SK-N-SH treated with all-trans-retinoic acid at 6 μM for 48 hours (cell line): ENCODE measurements at regions not wholly inside any gene's neighbourhood (a gene's known extent, or its start where the extent isn't known, plus 50 kb on each side); places are given as distances from the start of the nearest gene placed in this dataset.

Experiments used
- ATAC-seq: fragments of 200-7000 bp; cut with Tn5 transposase; 3 replicates; pipeline ENCODE4 v1.9.1; 2020; ENCODE audit warnings: mild to moderate bottlenecking, moderate library complexity
- ARNTL ChIP-seq: fragments of 450-650 bp; formaldehyde crosslinking; IDR thresholded peaks from 2 replicates; pipeline ENCODE4 v1.5.0; 2020; ENCODE audit warnings: low read depth, mild to moderate bottlenecking, moderate library complexity, borderline replicate concordance
- BACH2 ChIP-seq: fragments of 250-450 bp; sonication (Bioruptor Pico); IDR thresholded peaks from 2 replicates; pipeline ENCODE4 v1.9.0; 2021; ENCODE audit warnings: mild to moderate bottlenecking, borderline replicate concordance
- ESRRG ChIP-seq: fragments of 250-450 bp; sonication (Bioruptor Pico); IDR thresholded peaks from 2 replicates; pipeline ENCODE4 v1.6.1; 2021; ENCODE audit warnings: mild to moderate bottlenecking
- GLIS3 ChIP-seq: fragments of 250-450 bp; sonication (Bioruptor Pico); IDR thresholded peaks from 2 replicates; pipeline ENCODE4 v1.5.0; 2020; ENCODE audit warnings: mild to moderate bottlenecking, moderate library complexity
- ISL1 ChIP-seq: fragments of 250-450 bp; sonication (Bioruptor Pico); IDR thresholded peaks from 2 replicates; pipeline ENCODE4 v2.1.2; 2022; ENCODE audit warnings: mild to moderate bottlenecking, moderate library complexity
- OSR1 ChIP-seq: fragments of 250-450 bp; sonication (Bioruptor Pico); IDR thresholded peaks from 2 replicates; pipeline ENCODE4 v1.8.0; 2022; ENCODE audit warnings: moderate library complexity, mild to moderate bottlenecking, inconsistent platforms
- PPARA ChIP-seq: fragments of 250-450 bp; sonication (Bioruptor Pico); IDR thresholded peaks from 2 replicates; pipeline ENCODE4 v1.5.0; 2020; ENCODE audit warnings: mild to moderate bottlenecking, borderline replicate concordance
- RARB ChIP-seq: fragments of 250-450 bp; sonication (Bioruptor Pico); IDR thresholded peaks from 2 replicates; pipeline ENCODE4 v1.8.0; 2021; ENCODE audit warnings: mild to moderate bottlenecking, moderate library complexity
- SNAI2 ChIP-seq: fragments of 250-450 bp; sonication (Bioruptor Pico); IDR thresholded peaks from 2 replicates; pipeline ENCODE4 v1.5.0; 2020; ENCODE audit warnings: mild to moderate bottlenecking, moderate library complexity
- TCF4 ChIP-seq: fragments of 250-450 bp; sonication (Bioruptor Pico); IDR thresholded peaks from 2 replicates; pipeline ENCODE4 v1.8.0; 2021; ENCODE audit warnings: mild to moderate bottlenecking, moderate library complexity, borderline replicate concordance
- TOX ChIP-seq: fragments of 250-450 bp; sonication (Bioruptor Pico); IDR thresholded peaks from 2 replicates; pipeline ENCODE4 v1.8.0; 2021; ENCODE audit warnings: mild to moderate bottlenecking, moderate library complexity, borderline replicate concordance
- ZC3H10 ChIP-seq: fragments of 250-450 bp; sonication (Bioruptor Pico); IDR thresholded peaks from 2 replicates; pipeline ENCODE4 v1.5.1; 2021; ENCODE audit warnings: mild to moderate bottlenecking, moderate library complexity
- ZFP3 ChIP-seq: fragments of 250-450 bp; sonication (Bioruptor Pico); IDR thresholded peaks from 2 replicates; pipeline ENCODE4 v1.5.0; 2020; ENCODE audit warnings: mild to moderate bottlenecking, moderate library complexity
- ZFP30 ChIP-seq: fragments of 450-650 bp; formaldehyde crosslinking; IDR thresholded peaks from 2 replicates; pipeline ENCODE4 v1.5.0; 2022; ENCODE audit warnings: mild to moderate bottlenecking, moderate library complexity
- ZNF70 ChIP-seq: fragments of 450-650 bp; formaldehyde crosslinking; IDR thresholded peaks from 2 replicates; pipeline ENCODE4 v1.5.0; 2020; ENCODE audit warnings: mild to moderate bottlenecking, moderate library complexity
- TF ChIP-seq, protein P1 (sequence below): fragments of 250-450 bp; sonication (Bioruptor Pico); IDR thresholded peaks from 2 replicates; pipeline ENCODE4 v1.5.1; 2020; ENCODE audit warnings: low read depth, mild to moderate bottlenecking, moderate library complexity
- TF ChIP-seq, protein P2 (sequence below): fragments of 250-450 bp; sonication (Bioruptor Pico); IDR thresholded peaks from 2 replicates; pipeline ENCODE4 v1.8.0; 2020; ENCODE audit warnings: mild to moderate bottlenecking, moderate library complexity, borderline replicate concordance
- TF ChIP-seq, protein P3 (sequence below): fragments of 250-450 bp; sonication (Bioruptor Pico); IDR thresholded peaks from 2 replicates; pipeline ENCODE4 v1.5.0; 2020; ENCODE audit warnings: mild to moderate bottlenecking, moderate library complexity
- TF ChIP-seq, protein P4 (sequence below): fragments of 250-450 bp; sonication (Bioruptor Pico); IDR thresholded peaks from 2 replicates; pipeline ENCODE4 v1.8.0; 2021; ENCODE audit warnings: low read depth, mild to moderate bottlenecking, moderate library complexity, borderline replicate concordance
- TF ChIP-seq, protein P5 (sequence below): fragments of 250-450 bp; sonication (Bioruptor Pico); IDR thresholded peaks from 2 replicates; pipeline ENCODE4 v1.5.1; 2021; ENCODE audit warnings: mild to moderate bottlenecking, moderate library complexity

DNA sequence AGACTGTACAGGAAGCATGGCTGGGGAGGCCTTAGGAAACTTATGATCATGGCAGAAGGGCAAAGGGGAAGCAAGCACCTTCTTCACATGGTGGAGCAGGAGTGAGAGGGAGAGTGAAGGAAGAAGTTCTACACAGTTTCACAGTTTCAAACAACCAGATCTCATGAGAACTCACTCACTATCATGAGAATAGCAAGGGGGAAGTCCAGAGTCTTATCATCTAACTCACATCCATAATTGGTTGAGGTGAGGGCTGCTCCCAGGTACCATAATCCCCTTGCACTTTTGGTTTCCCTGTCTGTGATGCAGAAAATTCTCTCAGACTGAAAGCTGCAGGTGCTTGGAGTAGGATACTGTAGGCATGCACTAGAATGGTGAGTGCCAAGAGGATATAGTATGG lies 233.8 kb upstream of the CPEB2 start:
- no peak for ATAC-seq
- TF ChIP-seq GLIS3 (CRISPR knock-in tag) (no peak), PPARA (no peak), ZNF70 (CRISPR knock-in tag) (no peak), ZFP30 (CRISPR knock-in tag) (no peak), TCF4 (CRISPR knock-in tag) (no peak), ZC3H10 (CRISPR knock-in tag) (no peak), OSR1 (no peak), ARNTL (no peak), ESRRG (CRISPR knock-in tag) (no peak), BACH2 (CRISPR knock-in tag) (no peak)
- TF ChIP-seq, protein P1, sequence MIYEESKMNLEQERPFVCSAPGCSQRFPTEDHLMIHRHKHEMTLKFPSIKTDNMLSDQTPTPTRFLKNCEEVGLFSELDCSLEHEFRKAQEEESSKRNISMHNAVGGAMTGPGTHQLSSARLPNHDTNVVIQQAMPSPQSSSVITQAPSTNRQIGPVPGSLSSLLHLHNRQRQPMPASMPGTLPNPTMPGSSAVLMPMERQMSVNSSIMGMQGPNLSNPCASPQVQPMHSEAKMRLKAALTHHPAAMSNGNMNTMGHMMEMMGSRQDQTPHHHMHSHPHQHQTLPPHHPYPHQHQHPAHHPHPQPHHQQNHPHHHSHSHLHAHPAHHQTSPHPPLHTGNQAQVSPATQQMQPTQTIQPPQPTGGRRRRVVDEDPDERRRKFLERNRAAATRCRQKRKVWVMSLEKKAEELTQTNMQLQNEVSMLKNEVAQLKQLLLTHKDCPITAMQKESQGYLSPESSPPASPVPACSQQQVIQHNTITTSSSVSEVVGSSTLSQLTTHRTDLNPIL, result no peak
- TF ChIP-seq, protein P2, sequence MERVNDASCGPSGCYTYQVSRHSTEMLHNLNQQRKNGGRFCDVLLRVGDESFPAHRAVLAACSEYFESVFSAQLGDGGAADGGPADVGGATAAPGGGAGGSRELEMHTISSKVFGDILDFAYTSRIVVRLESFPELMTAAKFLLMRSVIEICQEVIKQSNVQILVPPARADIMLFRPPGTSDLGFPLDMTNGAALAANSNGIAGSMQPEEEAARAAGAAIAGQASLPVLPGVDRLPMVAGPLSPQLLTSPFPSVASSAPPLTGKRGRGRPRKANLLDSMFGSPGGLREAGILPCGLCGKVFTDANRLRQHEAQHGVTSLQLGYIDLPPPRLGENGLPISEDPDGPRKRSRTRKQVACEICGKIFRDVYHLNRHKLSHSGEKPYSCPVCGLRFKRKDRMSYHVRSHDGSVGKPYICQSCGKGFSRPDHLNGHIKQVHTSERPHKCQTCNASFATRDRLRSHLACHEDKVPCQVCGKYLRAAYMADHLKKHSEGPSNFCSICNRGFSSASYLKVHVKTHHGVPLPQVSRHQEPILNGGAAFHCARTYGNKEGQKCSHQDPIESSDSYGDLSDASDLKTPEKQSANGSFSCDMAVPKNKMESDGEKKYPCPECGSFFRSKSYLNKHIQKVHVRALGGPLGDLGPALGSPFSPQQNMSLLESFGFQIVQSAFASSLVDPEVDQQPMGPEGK, result no peak
- TF ChIP-seq, protein P3, sequence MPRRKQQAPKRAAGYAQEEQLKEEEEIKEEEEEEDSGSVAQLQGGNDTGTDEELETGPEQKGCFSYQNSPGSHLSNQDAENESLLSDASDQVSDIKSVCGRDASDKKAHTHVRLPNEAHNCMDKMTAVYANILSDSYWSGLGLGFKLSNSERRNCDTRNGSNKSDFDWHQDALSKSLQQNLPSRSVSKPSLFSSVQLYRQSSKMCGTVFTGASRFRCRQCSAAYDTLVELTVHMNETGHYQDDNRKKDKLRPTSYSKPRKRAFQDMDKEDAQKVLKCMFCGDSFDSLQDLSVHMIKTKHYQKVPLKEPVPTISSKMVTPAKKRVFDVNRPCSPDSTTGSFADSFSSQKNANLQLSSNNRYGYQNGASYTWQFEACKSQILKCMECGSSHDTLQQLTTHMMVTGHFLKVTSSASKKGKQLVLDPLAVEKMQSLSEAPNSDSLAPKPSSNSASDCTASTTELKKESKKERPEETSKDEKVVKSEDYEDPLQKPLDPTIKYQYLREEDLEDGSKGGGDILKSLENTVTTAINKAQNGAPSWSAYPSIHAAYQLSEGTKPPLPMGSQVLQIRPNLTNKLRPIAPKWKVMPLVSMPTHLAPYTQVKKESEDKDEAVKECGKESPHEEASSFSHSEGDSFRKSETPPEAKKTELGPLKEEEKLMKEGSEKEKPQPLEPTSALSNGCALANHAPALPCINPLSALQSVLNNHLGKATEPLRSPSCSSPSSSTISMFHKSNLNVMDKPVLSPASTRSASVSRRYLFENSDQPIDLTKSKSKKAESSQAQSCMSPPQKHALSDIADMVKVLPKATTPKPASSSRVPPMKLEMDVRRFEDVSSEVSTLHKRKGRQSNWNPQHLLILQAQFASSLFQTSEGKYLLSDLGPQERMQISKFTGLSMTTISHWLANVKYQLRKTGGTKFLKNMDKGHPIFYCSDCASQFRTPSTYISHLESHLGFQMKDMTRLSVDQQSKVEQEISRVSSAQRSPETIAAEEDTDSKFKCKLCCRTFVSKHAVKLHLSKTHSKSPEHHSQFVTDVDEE (CRISPR knock-in tag), result no peak

DNA sequence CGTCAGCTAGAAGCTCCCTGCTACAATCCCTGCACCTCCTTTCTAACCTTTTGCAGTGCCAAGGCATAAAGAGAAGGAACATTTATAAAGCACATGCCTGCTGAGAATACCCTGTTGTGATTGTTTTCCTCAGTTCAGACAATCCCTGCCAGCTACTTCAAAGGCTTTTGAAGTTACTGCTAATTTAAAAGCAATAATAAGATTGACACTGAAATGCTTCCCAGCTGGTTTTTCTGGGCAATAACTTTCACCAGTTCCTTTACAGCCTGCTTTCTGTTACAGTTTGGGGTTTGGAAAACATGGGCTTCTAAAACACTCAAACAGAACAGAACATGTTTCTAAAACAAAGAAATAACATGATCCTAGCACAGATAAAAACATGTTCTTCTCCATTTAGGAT lies 232.3 kb upstream of the CPEB2 start:
- TF ChIP-seq, protein P4, sequence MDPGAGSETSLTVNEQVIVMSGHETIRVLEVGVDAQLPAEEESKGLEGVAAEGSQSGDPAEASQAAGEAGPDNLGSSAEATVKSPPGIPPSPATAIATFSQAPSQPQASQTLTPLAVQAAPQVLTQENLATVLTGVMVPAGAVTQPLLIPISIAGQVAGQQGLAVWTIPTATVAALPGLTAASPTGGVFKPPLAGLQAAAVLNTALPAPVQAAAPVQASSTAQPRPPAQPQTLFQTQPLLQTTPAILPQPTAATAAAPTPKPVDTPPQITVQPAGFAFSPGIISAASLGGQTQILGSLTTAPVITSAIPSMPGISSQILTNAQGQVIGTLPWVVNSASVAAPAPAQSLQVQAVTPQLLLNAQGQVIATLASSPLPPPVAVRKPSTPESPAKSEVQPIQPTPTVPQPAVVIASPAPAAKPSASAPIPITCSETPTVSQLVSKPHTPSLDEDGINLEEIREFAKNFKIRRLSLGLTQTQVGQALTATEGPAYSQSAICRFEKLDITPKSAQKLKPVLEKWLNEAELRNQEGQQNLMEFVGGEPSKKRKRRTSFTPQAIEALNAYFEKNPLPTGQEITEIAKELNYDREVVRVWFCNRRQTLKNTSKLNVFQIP, result no peak
- TF ChIP-seq, protein P3 (CRISPR knock-in tag), result no peak
- no peak for TF ChIP-seq BACH2 (CRISPR knock-in tag)
- TF ChIP-seq ZFP30 (CRISPR knock-in tag), result no peak
- no peak for TF ChIP-seq ISL1
- TF ChIP-seq, protein P1, result no peak
- no peak for TF ChIP-seq PPARA
- TF ChIP-seq SNAI2, result no peak
- TF ChIP-seq TOX, result no peak
- no peak for TF ChIP-seq ZFP3
- TF ChIP-seq RARB (CRISPR knock-in tag), result no peak
- no peak for TF ChIP-seq ZC3H10 (CRISPR knock-in tag)
- TF ChIP-seq, protein P5, sequence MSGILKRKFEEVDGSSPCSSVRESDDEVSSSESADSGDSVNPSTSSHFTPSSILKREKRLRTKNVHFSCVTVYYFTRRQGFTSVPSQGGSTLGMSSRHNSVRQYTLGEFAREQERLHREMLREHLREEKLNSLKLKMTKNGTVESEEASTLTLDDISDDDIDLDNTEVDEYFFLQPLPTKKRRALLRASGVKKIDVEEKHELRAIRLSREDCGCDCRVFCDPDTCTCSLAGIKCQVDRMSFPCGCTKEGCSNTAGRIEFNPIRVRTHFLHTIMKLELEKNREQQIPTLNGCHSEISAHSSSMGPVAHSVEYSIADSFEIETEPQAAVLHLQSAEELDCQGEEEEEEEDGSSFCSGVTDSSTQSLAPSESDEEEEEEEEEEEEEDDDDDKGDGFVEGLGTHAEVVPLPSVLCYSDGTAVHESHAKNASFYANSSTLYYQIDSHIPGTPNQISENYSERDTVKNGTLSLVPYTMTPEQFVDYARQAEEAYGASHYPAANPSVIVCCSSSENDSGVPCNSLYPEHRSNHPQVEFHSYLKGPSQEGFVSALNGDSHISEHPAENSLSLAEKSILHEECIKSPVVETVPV (CRISPR knock-in tag), result no peak
- no peak for TF ChIP-seq ARNTL
- TF ChIP-seq ZNF70 (CRISPR knock-in tag), result no peak
- TF ChIP-seq TCF4 (CRISPR knock-in tag), result no peak
- TF ChIP-seq, protein P2, result no peak
- TF ChIP-seq ESRRG (CRISPR knock-in tag), result no peak
- no peak for TF ChIP-seq OSR1

More for the DNA sequence above, 232.3 kb upstream of the CPEB2 start:
- no peak for ATAC-seq
